ENCODE measurements at regions not wholly inside any gene's neighbourhood (a gene's known extent, or its start where the extent isn't known, plus 50 kb on each side); places are given as distances from the start of the nearest gene placed in this dataset.
"Not testable (repeated sequence)": the region's sequence is repeated elsewhere in the genome, so short reads cannot be mapped to it uniquely, and the experiment has no call there.

- 63% methylated on average over 8 of the region's 9 CpGs for WGBS (ENCODE audit: insufficient coverage, insufficient replicate concordance, low lambda C conversion rate, missing lambda C conversion rate)
- Histone ChIP-seq H3K79me2 (ENCODE audit: control insufficient read depth, insufficient read depth, low read length) (no peaks in the 10 kb centered on the region), H3K4me3 (no peak overlapping the region), H2AFZ (ENCODE audit: control insufficient read depth, low read depth, low read length) (no peak overlapping the region), H3K27me3 (replicated peaks in 1 of 2; ENCODE audit: control insufficient read depth in 2 of 2, insufficient read depth in 2 of 2, low read length in 1 of 2) (no peaks in the 10 kb centered on the region), H4K20me1 (ENCODE audit: control insufficient read depth, insufficient read depth) (no peaks in the 10 kb centered on the region), H3K9ac (ENCODE audit: control insufficient read depth, insufficient read depth, low read length) (no peak overlapping the region), H3K4me1 (ENCODE audit: control insufficient read depth, insufficient read depth, low read length) (peaks cover 17% of the 10 kb centered on the region), H3K27ac (ENCODE audit: control insufficient read depth, insufficient read depth) (no peak overlapping the region), H3K9me3 (replicated peaks; ENCODE audit: control insufficient read depth, insufficient read depth, low read length) (no peaks in the 10 kb centered on the region), H3K4me2 (ENCODE audit: control insufficient read depth, insufficient read depth) (no peak overlapping the region), H3K36me3 (ENCODE audit: control insufficient read depth in 2 of 2, insufficient read depth in 2 of 2, low read length in 1 of 2) (no peaks in the 10 kb centered on the region)
- POLR2A ChIA-PET, result no interaction called here
- FAIRE-seq, result no peak
- CTCF ChIA-PET, result interaction anchor here (0.7 kb wide), 1 partner anchor 46 kb away, joined by 3 read pairs; no protein-coding TSS in a partner anchor
- DNase-seq (ENCODE audit: low read depth, low spot score), result no peak
- intact Hi-C loops (cut with micrococcal nuclease; ENCODE audit: unreplicated experiment) (no loop called here), in situ Hi-C loops (cut with MboI) (no loop called here)
- no peak for TF ChIP-seq YBX1 (IDR thresholded peaks at IDR 0.05)
- TF ChIP-seq BHLHE40 (IDR thresholded peaks at IDR 0.05; ENCODE audit: borderline replicate concordance in 1 of 2, low read depth in 2 of 2, low read length in 1 of 2), result no peak
- TF ChIP-seq HDAC6 (IDR thresholded peaks at IDR 0.05; ENCODE audit: unreplicated experiment), result no peak
- TF ChIP-seq EGR1 (IDR thresholded peaks at IDR 0.05; ENCODE audit: borderline replicate concordance in 1 of 2, low read depth in 2 of 2, low read length in 2 of 2), result no peak
- TF ChIP-seq ATF3 (IDR thresholded peaks at IDR 0.05; ENCODE audit: borderline replicate concordance, extremely low read depth, low read depth, low read length), result no peak
- TF ChIP-seq JUNB (IDR thresholded peaks at IDR 0.05), result no peak
- TF ChIP-seq STAT3 (IDR thresholded peaks at IDR 0.05; ENCODE audit: low read depth, low read length), result no peak
- SMC1A ChIA-PET (ENCODE audit: uncharacterized antibody, unreplicated experiment), result interaction anchor here (1.2 kb wide), 1 partner anchor 333 kb away, joined by 3 read pairs; no protein-coding TSS in a partner anchor
- RAD21 ChIA-PET (ENCODE audit: unreplicated experiment), result interaction anchor here (0.6 kb wide), 1 partner anchor 361 kb away, joined by 3 read pairs; no protein-coding TSS in a partner anchor
- BruUV-seq (replicated peaks), result no TSS peak
- ATAC-seq, result no peak
Observed at GRCh38 chr17:83204230-83204725, 124.9 kb downstream of the METRNL start.

GRCh38 chr17:83204736-83205386, 125.5 kb downstream of the METRNL start:
- ATAC-seq; FAIRE-seq; RAD21 ChIA-PET (ENCODE audit: unreplicated experiment); SMC1A ChIA-PET (ENCODE audit: uncharacterized antibody, unreplicated experiment); in situ Hi-C loops (cut with MboI); H3K9me3 ChIP-seq (replicated peaks; ENCODE audit: control insufficient read depth, insufficient read depth, low read length); H3K27me3 ChIP-seq (replicated peaks in 1 of 2; ENCODE audit: control insufficient read depth in 2 of 2, insufficient read depth in 2 of 2, low read length in 1 of 2); H3K79me2 ChIP-seq (ENCODE audit: control insufficient read depth, insufficient read depth, low read length); BruUV-seq (replicated peaks); DNase-seq (ENCODE audit: low read depth, low spot score); H3K9ac ChIP-seq (ENCODE audit: control insufficient read depth, insufficient read depth, low read length); intact Hi-C loops (cut with micrococcal nuclease; ENCODE audit: unreplicated experiment); H3K4me2 ChIP-seq (ENCODE audit: control insufficient read depth, insufficient read depth); H3K36me3 ChIP-seq (ENCODE audit: control insufficient read depth in 2 of 2, insufficient read depth in 2 of 2, low read length in 1 of 2); POLR2A ChIA-PET; H2AFZ ChIP-seq (ENCODE audit: control insufficient read depth, low read depth, low read length); H3K4me3 ChIP-seq; H4K20me1 ChIP-seq (ENCODE audit: control insufficient read depth, insufficient read depth); H3K27ac ChIP-seq (ENCODE audit: control insufficient read depth, insufficient read depth): not testable (repeated sequence)
- peaks cover 12% of the 10 kb centered on the region for H3K4me1 ChIP-seq (ENCODE audit: control insufficient read depth, insufficient read depth, low read length)
- 78% methylated on average over 17 of the region's 33 CpGs for WGBS (ENCODE audit: insufficient coverage, insufficient replicate concordance, low lambda C conversion rate, missing lambda C conversion rate)
- CTCF ChIA-PET, result interaction anchor here (0.7 kb wide), 1 partner anchor 46 kb away, joined by 3 read pairs; no protein-coding TSS in a partner anchor

All from GM12878 (cell line).